Spleen (tissue), 11 donors: ENCODE measurements at regions not wholly inside any gene's neighbourhood (a gene's known extent, or its start where the extent isn't known, plus 50 kb on each side); places are given as distances from the start of the nearest gene placed in this dataset.
"Not testable (repeated sequence)": the region's sequence is repeated elsewhere in the genome, so short reads cannot be mapped to it uniquely, and the experiment has no call there.

Experiments
- DNase-seq: peaks from one replicate; pipeline ENCODE4 v3.0.0-alpha.2; 2020
- H3K27ac ChIP-seq, 8 donors: fragments of 200-600 bp; sonication (generic) in 7 of 8; 1 replicate in 4 of 8; 2 replicates in 4 of 8; pipeline versions ENCODE4 v1.5.0 to v1.8.0; 2016 to 2021; ENCODE audit warnings: inconsistent platforms in 4 of 8, mild to moderate bottlenecking in 4 of 8, moderate library complexity in 1 of 8
- H3K27me3 ChIP-seq, 7 donors: fragments of 200-600 bp; sonication (generic) in 6 of 7; replicated peaks in 1 of 7; 1 replicate in 4 of 7; 2 replicates in 3 of 7; pipeline versions ENCODE4 v1.5.0 to v1.8.0; 2016 to 2021; ENCODE audit warnings: inconsistent platforms in 3 of 7, mild to moderate bottlenecking in 1 of 7
- H3K36me3 ChIP-seq, 6 donors: fragments of 200-600 bp; sonication (generic) in 5 of 6; 1 replicate in 4 of 6; 2 replicates in 2 of 6; pipeline versions ENCODE4 v1.5.0 to v1.8.0; 2016 to 2021; ENCODE audit warnings: inconsistent platforms in 2 of 6
- H3K4me1 ChIP-seq, 6 donors: fragments of 200-600 bp; sonication (generic) in 5 of 6; 1 replicate in 3 of 6; 2 replicates in 3 of 6; pipeline versions ENCODE4 v1.5.0 to v1.8.0; 2016 to 2021; ENCODE audit warnings: inconsistent platforms in 3 of 6
- H3K4me3 ChIP-seq, 8 donors: fragments of 200-600 bp; sonication (generic) in 7 of 8; 1 replicate in 4 of 8; 2 replicates in 4 of 8; pipeline versions ENCODE4 v1.5.0 to v1.8.0; 2016 to 2021; ENCODE audit warnings: inconsistent platforms in 4 of 8, mild to moderate bottlenecking in 4 of 8, moderate library complexity in 2 of 8
- H3K9me3 ChIP-seq, 8 donors: fragments of 200-600 bp; sonication (generic) in 7 of 8; 1 replicate in 4 of 8; 2 replicates in 4 of 8; pipeline versions ENCODE4 v1.5.0 to v1.8.0; 2016 to 2021; ENCODE audit warnings: inconsistent platforms in 4 of 8
- POLR2A ChIP-seq, 3 donors: fragments of 450-650 bp; IDR thresholded peaks; one replicate each; pipeline ENCODE4 v1.5.1; 2017; ENCODE audit warnings: antibody characterized with exemption in 3 of 3, mild to moderate bottlenecking in 1 of 3
- POLR2AphosphoS5 ChIP-seq, 3 donors: sonication (generic); formaldehyde crosslinking; IDR thresholded peaks; one replicate each; pipeline ENCODE4 v1.5.1; 2017; ENCODE audit warnings: antibody characterized with exemption in 3 of 3
- WGBS, 5 donors: extraction: QIAGEN DNeasy Blood & Tissue Kit in 3 of 5; methylation state at CpG; one replicate each; pipeline versions ENCODE4 v1.1.5 to v1.1.7; 2013 to 2018; 5-methylcytosine and 5-hydroxymethylcytosine counted together
- intact Hi-C: fragments of 100-400 bp; cut with DNase I; formaldehyde crosslinking; loops from one replicate; pipeline ENCODE4 v1.15.0; 2023; ENCODE audit warnings: low total_unique reads
- TF ChIP-seq, protein P1 (sequence below), 11 experiments: fragments of 200-600 bp in 7 of 11; fragments of 450-650 bp in 4 of 11; sonication (generic) in 4 of 11; IDR thresholded peaks in 8 of 11; conservative IDR thresholded peaks in 3 of 11; 1 replicate in 7 of 11; 2 replicates in 4 of 11; pipeline versions ENCODE4 v1.4.0 to v1.8.0; 2016 to 2021; ENCODE audit warnings: antibody characterized with exemption in 11 of 11, inconsistent platforms in 4 of 11, mild to moderate bottlenecking in 1 of 11
- donor health status: healthy with polysubstance abuse.
- donor health status: DM: no; HTN: no; CAD: no; lungs with moderate emphysema.
- donor health status: DM: no; HTN: no; CAD: no.
- donor health status: Bipolar disorder and iron deficiency.
- donor health status: healthy.
- donor health status: DM: no; HTN: no; CAD: no.
- donor health status: DM: yes; HTN: yes; CAD: no.

GRCh38 chr14:30064454-30064853, 136.8 kb upstream of the PRKD1 start:
- DNase-seq = no peak
- Histone ChIP-seq H3K27me3 (no peaks in the 10 kb centered on the region), H3K4me3 (no peak overlapping the region), H3K4me1 (no peaks in the 10 kb centered on the region), H3K9me3 (peaks cover 0 to 5% (median 0%) of the 10 kb centered on the region in 8 donors), H3K27ac (no peak overlapping the region), H3K36me3 (no peaks in the 10 kb centered on the region)
- TF ChIP-seq POLR2AphosphoS5 (IDR thresholded peaks at IDR 0.05) (no peak), POLR2A (IDR thresholded peaks at IDR 0.05) (no peak)
- TF ChIP-seq, protein P1, sequence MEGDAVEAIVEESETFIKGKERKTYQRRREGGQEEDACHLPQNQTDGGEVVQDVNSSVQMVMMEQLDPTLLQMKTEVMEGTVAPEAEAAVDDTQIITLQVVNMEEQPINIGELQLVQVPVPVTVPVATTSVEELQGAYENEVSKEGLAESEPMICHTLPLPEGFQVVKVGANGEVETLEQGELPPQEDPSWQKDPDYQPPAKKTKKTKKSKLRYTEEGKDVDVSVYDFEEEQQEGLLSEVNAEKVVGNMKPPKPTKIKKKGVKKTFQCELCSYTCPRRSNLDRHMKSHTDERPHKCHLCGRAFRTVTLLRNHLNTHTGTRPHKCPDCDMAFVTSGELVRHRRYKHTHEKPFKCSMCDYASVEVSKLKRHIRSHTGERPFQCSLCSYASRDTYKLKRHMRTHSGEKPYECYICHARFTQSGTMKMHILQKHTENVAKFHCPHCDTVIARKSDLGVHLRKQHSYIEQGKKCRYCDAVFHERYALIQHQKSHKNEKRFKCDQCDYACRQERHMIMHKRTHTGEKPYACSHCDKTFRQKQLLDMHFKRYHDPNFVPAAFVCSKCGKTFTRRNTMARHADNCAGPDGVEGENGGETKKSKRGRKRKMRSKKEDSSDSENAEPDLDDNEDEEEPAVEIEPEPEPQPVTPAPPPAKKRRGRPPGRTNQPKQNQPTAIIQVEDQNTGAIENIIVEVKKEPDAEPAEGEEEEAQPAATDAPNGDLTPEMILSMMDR (IDR thresholded peaks at IDR 0.05 in 8 of 11, conservative IDR thresholded peaks at IDR 0.05 in 3 of 11) = no peak
- intact Hi-C loops = no loop called here

DNA sequence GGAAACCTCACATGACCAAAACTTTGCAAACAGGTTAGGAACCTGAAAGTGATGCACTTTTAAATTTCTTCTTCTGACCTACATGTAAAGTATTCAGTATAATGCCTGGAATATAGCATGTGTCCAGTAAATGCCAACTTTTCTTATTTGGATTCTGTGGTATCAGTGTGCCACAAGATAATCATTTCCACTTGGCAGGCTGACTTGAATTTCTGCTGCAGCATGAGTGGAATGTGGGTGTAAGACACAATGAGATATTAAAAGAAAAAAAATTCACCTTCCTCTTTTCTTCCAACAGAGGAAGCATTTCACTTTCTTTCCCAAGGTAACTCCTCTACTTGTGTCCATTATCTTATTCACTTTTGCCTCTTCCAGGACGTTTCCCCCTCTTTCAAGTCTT, 141.9 kb upstream of the PRKD1 start:
- peaks cover 0 to 36% (median 26%) of the 10 kb centered on the region in 8 donors for H3K9me3 ChIP-seq
- no peaks in the 10 kb centered on the region for H3K4me1 ChIP-seq
- no peak overlapping the region for H3K4me3 ChIP-seq
- H3K27me3 ChIP-seq = no peaks in the 10 kb centered on the region
- no peaks in the 10 kb centered on the region for H3K36me3 ChIP-seq
- TF ChIP-seq POLR2A (IDR thresholded peaks at IDR 0.05) = no peak
- TF ChIP-seq, protein P1 (IDR thresholded peaks at IDR 0.05 in 8 of 11, conservative IDR thresholded peaks at IDR 0.05 in 3 of 11) = no peak
- TF ChIP-seq POLR2AphosphoS5 (IDR thresholded peaks at IDR 0.05) = no peak
- DNase-seq = no peak
- 36 to 54% (median 39%) methylated on average over 1 of the region's 1 CpG for WGBS, 5 donors
- H3K27ac ChIP-seq = no peak overlapping the region
- intact Hi-C loops = no loop called here

DNA sequence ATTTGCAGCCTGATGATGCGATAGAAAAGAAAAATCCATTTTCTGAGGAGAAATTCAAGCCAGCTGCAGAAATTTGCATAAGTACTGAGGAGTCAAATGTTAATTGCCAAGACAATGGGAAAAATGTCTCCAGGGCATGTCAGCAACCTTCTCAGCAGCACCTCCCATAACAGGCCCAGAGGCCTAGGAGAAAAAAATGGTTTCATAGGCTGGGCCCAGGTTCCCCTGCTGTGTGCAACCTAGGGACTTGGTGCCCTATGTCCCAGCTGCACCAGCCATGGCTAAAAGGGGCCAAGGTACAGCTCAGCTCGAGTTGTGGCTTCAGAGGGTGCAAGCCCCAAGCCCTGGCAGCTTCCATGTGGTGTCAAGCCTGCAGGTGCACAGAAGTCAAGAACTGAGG, 144.8 kb upstream of the PRKD1 start:
- WGBS, 5 donors = 25 to 51% (median 40%) methylated on average over 2 of the region's 2 CpGs
- H3K9me3 ChIP-seq = peaks cover 0 to 39% (median 22%) of the 10 kb centered on the region in 8 donors
- H3K27me3 ChIP-seq, H3K4me3 ChIP-seq, DNase-seq, H3K27ac ChIP-seq, H3K4me1 ChIP-seq, H3K36me3 ChIP-seq, intact Hi-C loops: not testable (repeated sequence)

GRCh38 chr14:30077946-30078345, 150.3 kb upstream of the PRKD1 start:
- Histone ChIP-seq H3K27me3 (no peaks in the 10 kb centered on the region), H3K36me3 (no peaks in the 10 kb centered on the region), H3K4me1 (no peaks in the 10 kb centered on the region), H3K27ac (no peak overlapping the region), H3K4me3 (no peak overlapping the region), H3K9me3 (peaks cover 0 to 24% (median 7%) of the 10 kb centered on the region in 8 donors)
- TF ChIP-seq, protein P1 (IDR thresholded peaks at IDR 0.05 in 8 of 11, conservative IDR thresholded peaks at IDR 0.05 in 3 of 11) = no peak
- no peak for TF ChIP-seq POLR2A (IDR thresholded peaks at IDR 0.05)
- no peak for TF ChIP-seq POLR2AphosphoS5 (IDR thresholded peaks at IDR 0.05)
- DNase-seq = no peak
- 56 to 74% (median 68%) methylated on average over 2 of the region's 2 CpGs for WGBS, 5 donors
- intact Hi-C loops = no loop called here

DNA sequence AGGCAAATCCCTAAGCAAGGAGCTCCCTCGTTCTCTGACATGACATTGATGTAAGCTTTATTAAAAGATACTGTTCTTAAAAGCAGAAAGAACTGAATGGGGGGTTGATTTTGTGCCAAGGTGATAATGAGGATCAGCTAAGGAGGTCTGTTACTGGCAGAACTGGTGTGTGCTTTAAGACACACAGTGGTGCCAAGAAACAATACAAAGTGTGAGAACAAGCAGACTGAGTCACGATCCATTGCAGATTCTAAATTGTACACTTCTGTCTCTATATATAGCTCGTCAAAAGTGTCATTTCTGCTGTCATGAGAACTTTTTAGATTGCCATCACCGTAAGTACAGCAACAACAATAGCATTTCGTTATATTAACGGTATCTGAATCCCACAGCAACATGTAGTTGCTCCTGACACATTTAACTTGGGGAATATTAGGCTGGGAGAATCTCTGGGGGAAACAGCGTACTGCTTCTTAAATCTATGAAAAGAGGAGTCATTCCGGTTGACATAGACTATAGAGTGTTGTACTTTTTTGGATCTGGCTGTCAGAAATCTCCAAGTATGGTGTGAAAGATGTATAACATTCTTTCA, 151.3 kb upstream of the PRKD1 start:
- intact Hi-C loops = no loop called here
- DNase-seq = no peak
- no peaks in the 10 kb centered on the region for H3K36me3 ChIP-seq
- no peaks in the 10 kb centered on the region for H3K4me1 ChIP-seq
- TF ChIP-seq POLR2AphosphoS5 (IDR thresholded peaks at IDR 0.05) (no peak), POLR2A (IDR thresholded peaks at IDR 0.05) (no peak)
- TF ChIP-seq, protein P1 (IDR thresholded peaks at IDR 0.05 in 8 of 11, conservative IDR thresholded peaks at IDR 0.05 in 3 of 11) = no peak
- no peak overlapping the region for H3K4me3 ChIP-seq
- H3K27me3 ChIP-seq = no peaks in the 10 kb centered on the region
- no peak overlapping the region for H3K27ac ChIP-seq
- WGBS, 5 donors = 80 to 87% (median 82%) methylated on average over 8 of the region's 8 CpGs
- peaks cover 0 to 14% (median 0%) of the 10 kb centered on the region in 8 donors for H3K9me3 ChIP-seq
